ENCODE measurements at regions not wholly inside any gene's neighbourhood (a gene's known extent, or its start where the extent isn't known, plus 50 kb on each side); places are given as distances from the start of the nearest gene placed in this dataset.

GRCh38 chr4:128757712-128758111, 51.8 kb upstream of the JADE1 start:
- no peaks in the 10 kb centered on the region for H4K20me1 ChIP-seq (ENCODE audit: insufficient read depth, low read length)
- no peaks in the 10 kb centered on the region for H3K79me2 ChIP-seq (ENCODE audit: insufficient read depth, low read length)
- DNase-seq (ENCODE audit: low spot score): no peak
- ChIA-PET POLR2A (no interaction called here), CTCF (ENCODE audit: low intra/inter-chr PET ratio, low total read pairs) (no interaction called here)
- no peaks in the 10 kb centered on the region for H3K36me3 ChIP-seq (replicated peaks in 1 of 2; ENCODE audit: control insufficient read depth in 1 of 2, insufficient read depth in 2 of 2, low read length in 2 of 2)
- H3K9me3 ChIP-seq (ENCODE audit: low read length): no peaks in the 10 kb centered on the region
- no peak for FAIRE-seq
- H3K27ac ChIP-seq (ENCODE audit: extremely low read length, insufficient read depth, low read length): no peak overlapping the region
- in situ Hi-C loops (cut with HindIII; ENCODE audit: extremely low pct_ligation_motif_present, low pct_unique_long_range_greater_than_20kb): no loop called here
- no peak overlapping the region for H2AFZ ChIP-seq (ENCODE audit: low read length)
- H3K4me2 ChIP-seq (ENCODE audit: low read depth, low read length): no peak overlapping the region
- H3K4me1 ChIP-seq (ENCODE audit: insufficient read depth, low read length): no peaks in the 10 kb centered on the region
- no peaks in the 10 kb centered on the region for H3K27me3 ChIP-seq (ENCODE audit: control insufficient read depth in 1 of 2, insufficient read depth in 2 of 2, low read length in 2 of 2)
- no TSS peak for BruUV-seq (replicated peaks)
- intact Hi-C loops (cut with micrococcal nuclease; ENCODE audit: unreplicated experiment): loop anchor here (10.0 kb wide), 1 partner anchor 1263 kb away; no protein-coding TSS in a partner anchor
- ATAC-seq: no peak
- no peak overlapping the region for H3K4me3 ChIP-seq (replicated peaks in 1 of 3; ENCODE audit: insufficient read depth in 1 of 3, low read depth in 2 of 3, low read length in 3 of 3)
- 2% methylated on average over 3 of the region's 3 CpGs for WGBS (ENCODE audit: low lambda C conversion rate)
- no peak overlapping the region for H3K9ac ChIP-seq (ENCODE audit: insufficient read depth, low read depth, low read length)
- TF ChIP-seq JARID2 (CRISPR knock-in tag; IDR thresholded peaks at IDR 0.05; ENCODE audit: insufficient replicate concordance) (no peak), BCL3 (CRISPR knock-in tag; IDR thresholded peaks at IDR 0.05) (no peak), KLF11 (CRISPR knock-in tag; IDR thresholded peaks at IDR 0.05) (no peak), ZFYVE20 (CRISPR knock-in tag; IDR thresholded peaks at IDR 0.05; ENCODE audit: borderline replicate concordance, low read depth) (no peak), ZNF674 (CRISPR knock-in tag; IDR thresholded peaks at IDR 0.05; ENCODE audit: low read depth) (no peak), YY1 (IDR thresholded peaks at IDR 0.05; ENCODE audit: insufficient read depth, insufficient replicate concordance, low read depth, low read length) (no peak), CBX5 (CRISPR knock-in tag; IDR thresholded peaks at IDR 0.05; ENCODE audit: borderline replicate concordance) (no peak), NFAT5 (CRISPR knock-in tag; IDR thresholded peaks at IDR 0.05) (no peak)

Data from HepG2 (cell line).